ENCODE measurements at regions not wholly inside any gene's neighbourhood (a gene's known extent, or its start where the extent isn't known, plus 50 kb on each side); places are given as distances from the start of the nearest gene placed in this dataset.

DNA sequence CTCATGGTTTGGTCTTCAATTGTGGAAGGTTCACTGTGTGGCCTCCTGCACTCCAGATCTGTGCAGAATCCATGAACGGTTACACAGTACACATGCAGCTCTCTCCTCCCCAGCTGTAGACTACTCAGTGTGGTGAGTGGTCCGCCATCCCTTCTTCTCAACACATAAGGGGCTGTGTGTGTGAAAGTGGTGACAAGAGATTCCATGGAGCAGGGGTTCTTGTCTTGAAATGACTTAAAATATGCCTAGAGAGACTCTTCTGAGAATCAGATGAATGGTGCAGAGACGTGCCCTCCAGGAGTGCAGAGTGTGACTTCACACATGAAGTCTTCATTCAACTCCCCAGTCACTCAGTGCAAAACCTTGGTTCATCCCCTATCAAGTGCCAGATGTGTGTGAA lies 151.0 kb upstream of the COPS8 start:
- no peak overlapping the region for H3K27ac ChIP-seq (ENCODE audit: low read depth in 1 of 2, low read length in 1 of 2)
- no peaks in the 10 kb centered on the region for H3K9me3 ChIP-seq (ENCODE audit: control insufficient read depth in 4 of 4, insufficient read depth in 3 of 4, low read length in 3 of 4)
- ATAC-seq (ENCODE audit: insufficient read depth, low FRiP score), result no peak
- H3K27me3 ChIP-seq (ENCODE audit: control insufficient read depth in 3 of 3, insufficient read depth in 3 of 3, low read length in 2 of 3), result no peaks in the 10 kb centered on the region
- no peak for TF ChIP-seq CTCF (IDR thresholded peaks at IDR 0.05; ENCODE audit: control extremely low read depth, extremely low read depth)
- H3K9ac ChIP-seq (ENCODE audit: insufficient read depth in 1 of 2, low read length in 2 of 2), result no peak overlapping the region
- H3K36me3 ChIP-seq (ENCODE audit: control insufficient read depth in 4 of 4, insufficient read depth in 4 of 4, low read length in 4 of 4), result no peaks in the 10 kb centered on the region
- no peak overlapping the region for H3K4me3 ChIP-seq
- peaks cover 0 to 15% (median 0%) of the 10 kb centered on the region in 5 donors for H3K4me1 ChIP-seq (ENCODE audit: control insufficient read depth in 5 of 5, insufficient read depth in 5 of 5, low read length in 5 of 5)
- DNase-seq, result no peak
- WGBS, 2 donors, result 96% methylated on average over 3 of the region's 3 CpGs

- Histone ChIP-seq H3K4me3 (no peak overlapping the region), H3K36me3 (ENCODE audit: control insufficient read depth in 4 of 4, insufficient read depth in 4 of 4, low read length in 4 of 4) (no peaks in the 10 kb centered on the region), H3K9me3 (ENCODE audit: control insufficient read depth in 4 of 4, insufficient read depth in 3 of 4, low read length in 3 of 4) (no peaks in the 10 kb centered on the region), H3K9ac (ENCODE audit: insufficient read depth in 1 of 2, low read length in 2 of 2) (no peak overlapping the region), H3K27ac (ENCODE audit: low read depth in 1 of 2, low read length in 1 of 2) (no peak overlapping the region), H3K4me1 (ENCODE audit: control insufficient read depth in 5 of 5, insufficient read depth in 5 of 5, low read length in 5 of 5) (peaks cover 0 to 19% (median 0%) of the 10 kb centered on the region in 5 donors), H3K27me3 (ENCODE audit: control insufficient read depth in 3 of 3, insufficient read depth in 3 of 3, low read length in 2 of 3) (no peaks in the 10 kb centered on the region)
- 92 to 99% methylated on average over 5 of the region's 5 CpGs for WGBS, 2 donors
- DNase-seq, result no peak
- no peak for ATAC-seq (ENCODE audit: insufficient read depth, low FRiP score)
- no peak for TF ChIP-seq CTCF (IDR thresholded peaks at IDR 0.05; ENCODE audit: control extremely low read depth, extremely low read depth)
These were observed 150.6 kb upstream of the COPS8 start for GRCh38 chr2:236935083-236935482.

GRCh38 chr2:236935631-236936445 lies 149.9 kb upstream of the COPS8 start:
- Histone ChIP-seq H3K27ac (ENCODE audit: low read depth in 1 of 2, low read length in 1 of 2) (no peak overlapping the region), H3K27me3 (ENCODE audit: control insufficient read depth in 3 of 3, insufficient read depth in 3 of 3, low read length in 2 of 3) (no peaks in the 10 kb centered on the region), H3K4me3 (no peak overlapping the region), H3K36me3 (ENCODE audit: control insufficient read depth in 4 of 4, insufficient read depth in 4 of 4, low read length in 4 of 4) (no peaks in the 10 kb centered on the region), H3K9me3 (ENCODE audit: control insufficient read depth in 4 of 4, insufficient read depth in 3 of 4, low read length in 3 of 4) (no peaks in the 10 kb centered on the region), H3K9ac (ENCODE audit: insufficient read depth in 1 of 2, low read length in 2 of 2) (no peak overlapping the region), H3K4me1 (ENCODE audit: control insufficient read depth in 5 of 5, insufficient read depth in 5 of 5, low read length in 5 of 5) (peaks cover 0 to 20% (median 0%) of the 10 kb centered on the region in 5 donors)
- TF ChIP-seq CTCF (IDR thresholded peaks at IDR 0.05; ENCODE audit: control extremely low read depth, extremely low read depth), result no peak
- 84 to 92% methylated on average over 10 of the region's 10 CpGs for WGBS, 2 donors
- DNase-seq (no peak), ATAC-seq (ENCODE audit: insufficient read depth, low FRiP score) (no peak)
